NT2/D1 (cell line): ENCODE measurements at regions not wholly inside any gene's neighbourhood (a gene's known extent, or its start where the extent isn't known, plus 50 kb on each side); places are given as distances from the start of the nearest gene placed in this dataset.

ENCODE experiments used
- SUZ12 ChIP-seq: IDR thresholded peaks from 2 replicates; pipeline ENCODE4 v1.6.1; 2011; ENCODE audit not compliant: insufficient read length, insufficient read depth; ENCODE audit errors: extremely low read depth
- ZNF274 ChIP-seq: IDR thresholded peaks from 2 replicates; pipeline ENCODE4 v1.6.1; 2011; ENCODE audit warnings: mild to moderate bottlenecking, low read depth, low read length

GRCh38 chr7:16066805-16067459 is 354.4 kb downstream of the CRPPA start:
- no peak for TF ChIP-seq SUZ12
- TF ChIP-seq ZNF274 = no peak
